ENCODE measurements at regions not wholly inside any gene's neighbourhood (a gene's known extent, or its start where the extent isn't known, plus 50 kb on each side); places are given as distances from the start of the nearest gene placed in this dataset.

DNA sequence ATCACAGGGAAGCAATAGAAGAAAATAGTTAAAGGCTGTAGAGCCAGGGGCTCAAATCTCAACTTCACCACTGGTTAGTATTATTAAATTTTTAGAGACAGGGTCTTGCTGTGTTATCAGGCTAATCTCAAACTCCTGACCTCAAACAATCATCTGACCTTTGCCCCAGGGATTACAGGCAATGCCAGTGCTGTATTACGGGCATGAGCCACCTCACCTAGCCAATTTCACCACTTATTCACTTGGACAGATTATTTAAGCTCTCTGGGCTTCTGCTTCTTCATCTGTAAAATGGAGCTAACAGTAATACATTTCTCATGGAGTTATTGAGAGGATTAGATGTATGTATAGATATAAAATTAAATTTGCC lies 155.9 kb upstream of the KLF4 start:
- DNase-seq (ENCODE audit: low read depth in 1 of 2, low spot score in 1 of 2): no peak

DNA sequence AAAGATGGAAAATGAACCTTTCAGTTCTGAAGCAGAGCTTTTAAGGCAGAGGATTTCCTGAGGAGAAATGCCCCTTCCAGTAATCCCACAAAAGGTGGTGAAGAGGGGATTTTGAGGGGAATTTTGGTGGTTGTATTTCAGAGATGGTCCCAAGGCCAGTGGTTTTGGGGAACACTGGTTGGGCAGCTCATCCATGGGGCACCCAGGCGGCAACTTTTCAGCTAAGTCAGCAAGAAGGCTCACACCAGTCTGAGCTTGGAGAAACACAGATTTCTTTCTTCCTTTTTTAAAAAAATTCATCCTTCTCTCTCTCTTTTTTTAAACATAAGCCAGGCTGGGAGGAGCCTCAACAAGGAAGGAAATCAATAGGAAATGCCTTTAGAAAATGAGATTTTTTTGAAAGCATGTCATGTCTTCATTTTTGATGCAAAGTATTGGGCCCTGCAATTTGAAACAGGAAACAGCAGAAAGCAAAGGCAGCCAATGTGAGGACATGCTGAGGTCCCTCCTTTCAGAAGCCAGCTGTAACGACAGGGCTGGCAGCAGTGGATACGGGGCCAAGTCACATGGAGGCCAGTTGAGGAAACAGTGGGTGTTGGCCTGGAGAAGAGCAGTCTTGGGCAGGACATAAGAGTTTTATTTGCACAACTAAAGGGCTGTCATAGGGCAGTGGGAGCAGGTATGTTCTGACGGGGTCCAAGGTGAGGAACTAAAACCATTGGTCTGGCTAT lies 155.3 kb upstream of the KLF4 start:
- no peak for DNase-seq (ENCODE audit: low read depth in 1 of 2, low spot score in 1 of 2)

DNA sequence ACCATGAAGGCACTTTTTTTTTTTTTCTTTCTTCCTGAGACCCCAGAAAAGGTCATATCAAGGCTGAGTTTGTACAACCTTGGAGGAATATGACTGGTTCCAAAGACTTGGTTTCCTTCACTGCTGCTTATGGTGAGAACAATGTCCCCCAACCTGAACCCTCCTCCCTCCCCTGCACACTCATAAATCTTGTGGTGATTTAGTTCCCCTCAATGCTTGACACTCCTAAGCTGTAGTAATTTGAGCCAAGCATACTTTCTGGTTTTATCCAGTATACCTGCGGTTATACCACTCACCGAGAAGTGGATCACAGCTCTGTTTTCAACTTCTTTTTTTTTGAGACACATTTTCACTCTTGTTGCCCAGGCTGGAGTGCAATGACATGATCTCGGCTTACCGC lies 149.9 kb upstream of the KLF4 start:
- no peak for DNase-seq (ENCODE audit: low read depth in 1 of 2, low spot score in 1 of 2)

DNA sequence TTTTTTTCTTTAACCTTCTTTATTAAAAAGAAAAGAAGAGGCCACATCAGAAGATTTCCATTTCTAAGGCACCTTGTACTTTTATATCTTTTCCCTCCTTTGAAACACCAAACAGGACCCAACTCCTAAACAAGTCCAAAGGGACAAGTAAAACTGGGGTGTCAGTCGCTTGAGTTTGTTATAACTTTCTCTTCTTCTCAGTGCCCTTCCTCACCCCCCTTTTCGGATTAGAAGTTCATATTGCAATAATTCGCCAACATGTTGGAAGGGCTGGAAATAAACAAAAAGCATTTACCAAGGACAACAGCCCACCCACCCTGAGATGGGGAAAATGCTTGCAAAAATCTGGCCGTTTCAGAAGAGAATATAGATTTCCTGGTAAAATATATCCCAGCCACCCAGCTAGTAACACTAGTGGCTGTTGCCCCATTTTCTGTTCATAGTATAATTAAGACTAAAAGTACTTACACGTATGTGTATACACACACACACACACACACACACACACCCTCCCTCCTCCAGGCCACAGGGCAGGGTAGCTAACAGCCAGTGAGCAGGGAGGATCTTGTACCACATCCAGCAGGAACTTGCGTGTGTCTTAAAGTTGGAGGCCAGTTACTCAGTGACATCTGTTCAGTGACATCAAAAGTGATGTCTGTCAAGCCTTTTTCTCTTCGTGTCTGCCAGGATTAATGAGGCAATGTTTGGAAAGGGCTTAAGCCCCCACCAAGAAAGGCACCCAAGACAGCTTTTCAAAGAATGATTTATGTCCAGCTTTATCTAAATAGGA lies 149.1 kb upstream of the KLF4 start:
- no peak for DNase-seq (ENCODE audit: low read depth in 1 of 2, low spot score in 1 of 2)

DNA sequence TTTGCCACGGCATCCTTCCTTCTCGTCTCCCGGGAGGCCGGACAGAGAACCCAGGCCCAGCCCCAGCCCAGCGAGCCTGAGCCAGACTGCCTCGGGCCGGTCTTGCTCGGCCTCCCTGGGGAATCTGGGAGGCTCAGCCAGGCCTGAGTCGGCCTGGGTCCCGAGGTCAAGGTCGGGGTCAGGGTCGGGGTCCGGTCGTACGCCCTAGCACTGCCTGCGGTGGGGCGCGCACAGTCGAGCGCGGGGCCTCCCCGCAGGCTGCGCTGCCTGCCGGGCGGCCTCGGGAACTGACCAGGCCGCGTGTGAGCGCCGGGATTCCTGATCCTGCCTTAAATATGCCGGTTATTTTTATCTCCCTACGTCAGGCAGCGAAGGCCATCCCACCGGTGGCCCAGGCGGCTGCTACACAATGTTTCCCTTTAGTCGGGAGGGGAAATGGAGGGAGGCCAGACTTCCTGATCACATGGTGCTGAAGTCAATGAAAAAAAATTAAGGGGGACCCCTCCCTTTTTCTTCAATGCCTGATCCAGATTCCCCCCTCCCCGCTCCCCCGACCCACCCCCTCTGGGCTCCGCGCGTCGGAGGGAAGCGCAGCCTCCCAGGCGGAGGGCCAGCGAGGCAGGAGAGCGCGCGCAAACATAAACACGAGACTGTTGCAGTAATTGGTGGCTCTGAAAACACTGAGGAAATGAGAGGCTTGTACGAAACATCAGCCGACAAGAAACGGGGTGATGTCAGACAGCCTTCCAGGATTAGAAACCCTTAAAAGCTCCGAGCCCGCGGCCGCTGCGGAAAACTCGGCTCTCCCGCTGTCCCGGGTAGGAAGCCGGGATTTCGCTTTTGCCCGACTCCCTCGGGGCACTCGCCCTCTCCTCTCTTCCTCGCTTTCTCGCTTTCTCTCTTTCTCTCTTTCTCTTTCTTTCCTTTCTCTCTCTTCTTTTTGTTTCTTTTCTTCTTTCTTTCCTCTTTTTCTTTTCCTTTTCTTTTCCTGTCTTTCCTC lies 148.2 kb upstream of the KLF4 start:
- no peak for DNase-seq (ENCODE audit: low read depth in 1 of 2, low spot score in 1 of 2)

DNA sequence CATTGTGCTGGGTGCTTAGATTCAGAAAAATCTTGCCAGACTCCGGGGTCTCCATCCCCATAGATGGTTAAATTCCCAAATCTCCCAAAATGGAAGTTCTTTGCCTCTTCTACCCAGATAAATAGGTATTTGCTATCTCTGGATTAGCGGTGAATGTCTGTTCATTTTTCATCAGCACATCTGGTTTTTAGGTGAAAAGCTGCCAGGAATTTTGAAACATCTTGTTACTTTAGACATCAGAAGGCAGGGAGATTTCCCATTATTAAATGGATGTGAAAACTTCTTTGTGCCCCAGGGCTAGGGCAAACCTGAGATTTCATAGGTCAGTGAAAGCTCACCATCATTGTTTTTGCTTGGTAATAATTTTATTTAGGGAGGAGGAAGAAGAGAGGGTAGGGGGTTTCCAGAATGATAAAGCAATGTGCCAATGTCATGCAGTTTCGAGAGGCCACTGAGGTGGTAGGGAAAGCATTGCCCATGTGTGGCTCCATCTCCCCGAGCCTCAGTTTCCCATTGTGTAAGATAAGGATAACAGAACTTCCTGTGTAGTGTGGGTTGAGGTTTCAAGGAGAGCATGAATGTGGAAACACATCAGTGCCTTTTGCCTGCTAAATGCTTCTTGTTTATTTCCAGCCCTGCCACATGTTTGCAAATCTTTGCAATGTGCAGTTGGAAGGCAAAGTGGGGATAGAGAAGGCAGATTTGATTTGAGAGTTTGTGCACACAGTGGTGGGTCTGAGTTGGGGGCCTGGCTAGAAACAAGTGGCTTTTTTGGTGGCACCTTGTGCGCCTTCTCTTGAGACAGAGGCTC lies 147.2 kb upstream of the KLF4 start:
- DNase-seq (ENCODE audit: low read depth in 1 of 2, low spot score in 1 of 2): no peak

DNA sequence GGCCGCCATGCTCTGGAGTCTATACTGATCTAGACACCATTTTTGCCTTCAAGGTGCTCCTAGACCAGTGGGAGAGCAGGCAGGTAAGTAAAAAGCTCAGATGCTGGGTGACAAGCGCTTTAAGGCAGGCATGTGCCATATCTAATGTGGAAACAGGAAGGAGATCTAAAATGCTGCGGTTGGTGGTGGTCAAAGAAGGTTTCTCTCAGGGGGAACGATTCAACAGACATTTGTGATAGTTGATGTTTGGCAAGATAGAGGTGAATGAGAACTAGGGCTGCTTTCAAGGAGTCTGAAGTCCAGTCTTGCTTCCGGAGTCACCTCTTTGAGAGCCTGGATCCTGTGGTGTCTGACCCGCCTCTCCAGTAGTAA lies 146.2 kb upstream of the KLF4 start:
- DNase-seq (ENCODE audit: low read depth in 1 of 2, low spot score in 1 of 2): no peak

DNA sequence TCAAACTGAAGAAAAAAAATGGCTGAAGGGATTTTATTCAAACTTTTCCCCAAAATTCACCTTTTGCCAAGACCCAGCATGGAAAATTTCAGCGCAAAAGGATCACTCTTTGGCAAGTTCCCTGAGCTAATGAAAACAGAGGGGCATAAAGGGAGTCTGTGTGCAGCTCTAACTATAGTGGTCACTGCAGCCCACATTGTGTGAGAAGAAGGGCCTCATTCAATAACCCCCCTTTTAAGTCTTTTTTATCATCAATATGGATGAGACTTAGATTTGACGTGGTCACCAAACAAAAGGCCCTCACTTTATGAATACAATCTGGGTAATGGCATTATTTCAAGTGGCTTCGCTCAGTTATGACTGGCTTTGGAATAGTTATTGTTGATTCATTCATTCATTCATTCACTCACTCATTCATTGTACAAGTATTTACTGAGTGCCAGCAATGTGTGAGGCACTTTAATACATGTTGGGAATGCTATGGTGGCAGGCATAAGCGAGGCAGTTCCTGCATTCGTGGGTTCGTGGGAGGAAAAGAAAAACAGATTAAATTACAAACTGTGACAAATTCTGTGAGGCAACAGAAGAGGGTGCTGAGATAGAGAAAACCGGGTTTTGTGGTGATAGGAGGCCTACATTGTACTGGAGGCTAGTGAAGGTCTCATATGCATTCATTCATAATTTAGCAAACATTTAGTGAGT lies 145.7 kb upstream of the KLF4 start:
- DNase-seq (ENCODE audit: low read depth in 1 of 2, low spot score in 1 of 2): no peak

DNA sequence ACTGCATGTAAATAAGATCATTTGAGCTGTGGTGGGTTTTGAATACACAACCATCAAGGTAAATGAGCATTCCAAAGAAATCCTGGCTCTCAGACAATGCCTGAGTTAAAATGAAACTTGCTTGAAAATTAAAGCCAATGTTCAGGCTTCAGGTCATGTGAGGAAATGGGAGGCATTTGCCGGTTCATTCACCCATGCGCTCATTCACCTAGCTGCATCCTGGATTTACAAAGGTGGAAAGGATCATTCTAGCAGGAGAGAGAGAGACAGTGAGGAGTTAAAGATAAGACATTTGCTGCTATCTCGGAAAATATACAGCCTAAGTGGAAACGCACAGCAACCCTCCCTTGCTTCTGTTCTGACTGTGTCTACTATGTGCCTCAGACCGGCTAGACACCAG lies 143.8 kb upstream of the KLF4 start:
- no peak for DNase-seq (ENCODE audit: low read depth in 1 of 2, low spot score in 1 of 2)

DNA sequence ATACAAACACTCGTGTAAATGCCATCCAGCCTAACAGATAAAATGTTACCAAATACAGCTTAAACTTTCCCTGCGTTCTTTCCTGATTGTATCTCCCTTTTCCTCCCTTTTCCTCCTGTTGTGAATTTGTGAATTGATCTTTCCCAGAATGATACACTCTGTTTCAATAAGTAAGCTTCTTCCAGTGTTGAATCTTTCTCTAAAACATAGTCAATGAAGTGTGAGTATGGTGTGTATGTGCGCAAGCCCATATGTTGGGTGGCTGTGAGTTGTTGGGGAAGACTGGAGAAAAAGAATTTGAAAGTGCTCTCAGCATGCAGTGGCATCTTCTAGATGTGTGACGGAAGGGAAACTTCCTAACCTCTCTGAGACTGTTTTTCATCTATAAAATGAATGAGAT lies 143.1 kb upstream of the KLF4 start:
- no peak for DNase-seq (ENCODE audit: low read depth in 1 of 2, low spot score in 1 of 2)

DNA sequence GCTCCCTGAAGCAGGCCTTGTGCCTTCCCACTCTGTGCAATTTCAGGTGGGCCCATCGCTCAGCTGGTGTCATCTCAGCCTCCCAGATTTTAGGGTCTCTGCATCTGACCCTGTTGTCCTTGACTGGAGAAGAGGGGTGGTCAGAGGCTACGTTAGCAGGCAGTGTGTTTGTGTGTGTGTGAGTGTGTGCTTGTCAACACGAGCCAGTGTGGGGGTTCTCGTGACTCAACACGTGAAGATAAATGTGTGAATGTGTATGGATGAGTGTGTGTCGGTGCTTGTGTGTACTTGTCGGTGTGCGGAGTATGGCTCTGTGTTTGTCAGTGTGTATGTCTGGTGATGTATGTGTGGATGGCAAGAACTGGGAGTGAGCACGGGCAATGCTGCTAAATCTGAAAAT lies 142.6 kb upstream of the KLF4 start:
- DNase-seq (ENCODE audit: low read depth in 1 of 2, low spot score in 1 of 2): no peak

DNA sequence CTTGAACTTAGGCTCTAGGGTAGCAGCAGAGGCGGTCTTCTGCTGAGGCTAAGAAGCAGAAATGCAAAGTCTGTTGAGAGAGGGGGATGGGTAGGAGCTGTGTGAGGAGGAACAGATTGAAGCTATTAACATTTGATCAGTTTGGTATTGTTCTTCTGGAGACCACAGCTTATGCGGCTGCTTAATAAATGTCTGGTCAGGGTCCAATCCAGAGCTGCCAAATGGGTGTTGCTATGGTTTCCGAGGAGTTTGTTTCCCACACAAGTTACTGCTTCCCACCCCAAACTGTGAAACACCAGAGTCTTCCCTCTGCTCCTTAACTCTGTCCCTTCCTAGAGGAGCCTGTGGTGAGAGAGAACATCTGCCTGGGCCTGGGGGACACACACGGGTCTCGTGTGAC lies 142.2 kb upstream of the KLF4 start:
- no peak for DNase-seq (ENCODE audit: low read depth in 1 of 2, low spot score in 1 of 2)

DNA sequence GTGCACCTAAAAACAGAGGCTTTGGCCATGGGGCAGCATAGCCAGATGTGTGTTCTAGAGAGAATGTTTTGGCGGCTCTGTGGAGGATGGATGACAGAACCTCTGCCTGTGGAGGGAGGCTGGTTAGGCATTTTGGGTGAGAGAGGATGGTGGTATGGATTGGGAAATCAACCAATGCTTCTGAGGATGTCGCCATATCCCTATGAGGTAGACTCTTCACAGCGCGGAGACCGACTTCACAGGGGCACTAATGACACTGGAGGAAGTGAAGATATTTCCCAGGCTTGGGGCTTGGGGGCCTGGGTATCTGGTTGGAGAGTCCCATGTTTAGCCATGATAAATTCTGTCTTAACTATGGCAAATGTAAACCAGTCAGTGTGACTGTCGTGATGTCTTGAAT lies 140.6 kb upstream of the KLF4 start:
- DNase-seq (ENCODE audit: low read depth in 1 of 2, low spot score in 1 of 2): no peak

DNA sequence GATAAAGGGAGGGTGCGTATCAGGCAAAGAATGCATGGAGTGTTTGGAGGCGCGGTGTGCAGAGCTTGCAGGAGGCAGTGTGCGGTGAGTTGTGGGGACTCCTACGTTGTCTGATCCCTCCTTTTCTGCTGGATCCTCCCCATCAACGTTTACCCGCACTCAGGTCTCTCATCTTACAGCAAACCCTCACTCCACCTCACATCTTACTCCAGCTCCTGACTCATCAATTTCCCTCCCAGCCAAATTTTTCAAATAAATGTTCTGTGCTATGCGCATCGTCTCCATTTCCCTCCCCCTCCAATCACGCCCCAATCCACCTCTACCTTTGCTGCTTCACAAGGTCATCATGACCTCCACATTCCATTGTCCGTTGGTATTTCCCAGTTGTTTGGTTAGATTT lies 138.9 kb upstream of the KLF4 start:
- no peak for DNase-seq (ENCODE audit: low read depth in 1 of 2, low spot score in 1 of 2)

DNA sequence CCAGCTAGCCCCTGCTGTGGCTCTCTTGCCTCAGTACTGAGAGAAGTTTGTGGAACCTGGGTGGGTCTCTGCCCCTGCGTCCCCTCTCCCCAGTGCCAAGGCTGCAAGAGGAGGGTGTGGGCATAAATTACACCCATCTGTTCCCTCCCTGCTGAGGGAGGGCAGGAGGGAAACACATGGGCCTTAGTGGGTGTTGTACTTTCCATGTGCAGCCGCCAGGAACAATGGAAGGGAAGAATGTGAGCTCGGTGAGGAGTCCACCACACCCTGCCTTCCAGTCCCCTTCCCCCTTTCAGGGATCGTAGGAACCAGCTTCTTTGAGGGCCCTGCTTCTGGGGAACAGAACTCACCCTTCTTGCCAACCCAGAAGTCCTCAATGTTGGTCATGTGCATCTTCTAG lies 138.2 kb upstream of the KLF4 start:
- no peak for DNase-seq (ENCODE audit: low read depth in 1 of 2, low spot score in 1 of 2)

DNA sequence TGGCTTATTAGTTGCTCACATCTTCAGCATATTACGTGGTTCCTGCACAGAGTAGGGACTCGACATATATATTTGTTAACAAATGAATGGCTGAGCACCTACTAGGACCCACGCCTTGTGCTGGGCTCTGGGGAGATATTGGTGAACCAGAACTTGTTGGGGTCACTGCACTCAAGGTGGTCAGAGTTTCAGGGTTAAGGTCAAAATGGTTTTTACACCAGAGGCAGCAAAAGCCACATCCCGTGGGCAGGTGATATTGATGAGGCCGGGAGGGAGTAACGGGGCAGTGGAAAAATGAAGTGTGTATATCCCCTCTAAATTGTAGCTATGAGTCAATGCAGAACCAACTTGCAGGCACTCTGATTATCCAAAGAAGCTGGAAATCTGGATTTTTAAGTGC lies 136.5 kb upstream of the KLF4 start:
- no peak for DNase-seq (ENCODE audit: low read depth in 1 of 2, low spot score in 1 of 2)

DNA sequence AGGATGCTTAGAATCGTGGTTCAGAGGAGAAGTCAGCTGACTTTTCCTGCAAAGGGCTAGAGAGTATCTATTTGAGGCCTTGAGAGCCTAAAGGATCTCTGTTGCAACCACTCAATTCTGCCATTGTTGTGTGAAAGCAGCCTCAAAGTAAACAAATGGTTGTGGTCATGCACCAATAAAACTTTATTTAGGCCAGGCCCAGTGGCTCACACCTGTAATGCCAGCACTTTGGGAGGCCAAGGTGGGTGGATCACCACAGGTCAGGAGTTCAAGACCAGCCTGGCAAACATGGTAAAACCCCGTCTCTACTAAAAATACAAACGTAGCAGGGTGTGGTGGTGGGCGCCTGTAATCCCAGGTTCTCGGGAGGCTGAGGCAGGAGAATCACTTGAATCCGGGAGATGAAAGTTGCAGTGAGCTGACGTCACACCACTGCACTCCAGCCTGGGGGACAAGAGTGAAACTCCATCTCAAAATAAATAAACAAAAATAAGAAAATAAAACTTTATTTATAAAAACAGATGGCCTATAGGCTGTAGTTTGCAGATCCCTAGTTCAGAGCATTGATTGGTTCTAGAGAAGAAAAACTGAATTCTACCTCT lies 135.9 kb upstream of the KLF4 start:
- DNase-seq (ENCODE audit: low read depth in 1 of 2, low spot score in 1 of 2): no peak

DNA sequence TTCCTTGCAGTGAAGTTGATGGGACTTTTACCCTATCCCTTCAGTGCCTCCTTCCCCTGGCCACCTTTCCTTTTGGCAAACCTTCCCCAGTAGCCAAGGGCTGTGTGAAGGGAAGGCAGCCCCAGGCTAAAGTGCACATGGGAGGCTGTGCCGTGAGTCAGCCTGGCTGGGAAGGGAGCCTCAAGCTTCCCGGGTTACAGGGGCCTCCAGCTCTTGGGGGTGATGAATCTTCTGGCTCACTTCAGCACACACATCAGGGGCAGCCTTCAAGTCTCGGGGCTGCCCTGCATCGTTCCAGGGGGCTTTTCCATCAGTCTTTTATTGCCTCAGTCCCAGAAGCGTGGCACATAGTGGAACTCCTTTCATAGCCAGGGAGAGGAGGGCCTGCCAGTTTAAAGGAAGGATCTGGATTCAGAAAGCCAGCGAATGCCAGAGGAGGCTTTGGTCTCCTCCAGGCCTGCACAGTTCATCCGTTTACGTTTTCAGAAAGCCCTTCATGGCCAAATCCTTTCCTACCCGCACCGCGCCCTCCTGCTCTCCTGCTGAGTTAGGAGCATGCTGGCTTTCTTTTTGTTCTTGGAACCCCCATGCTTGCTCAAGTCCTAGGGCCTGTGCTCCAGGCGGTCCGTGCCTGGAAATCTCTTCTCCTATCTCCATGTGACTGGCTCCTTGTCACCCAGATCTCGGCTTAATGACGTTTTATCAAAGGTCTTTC lies 134.8 kb upstream of the KLF4 start:
- DNase-seq (ENCODE audit: low read depth in 1 of 2, low spot score in 1 of 2): no peak

DNA sequence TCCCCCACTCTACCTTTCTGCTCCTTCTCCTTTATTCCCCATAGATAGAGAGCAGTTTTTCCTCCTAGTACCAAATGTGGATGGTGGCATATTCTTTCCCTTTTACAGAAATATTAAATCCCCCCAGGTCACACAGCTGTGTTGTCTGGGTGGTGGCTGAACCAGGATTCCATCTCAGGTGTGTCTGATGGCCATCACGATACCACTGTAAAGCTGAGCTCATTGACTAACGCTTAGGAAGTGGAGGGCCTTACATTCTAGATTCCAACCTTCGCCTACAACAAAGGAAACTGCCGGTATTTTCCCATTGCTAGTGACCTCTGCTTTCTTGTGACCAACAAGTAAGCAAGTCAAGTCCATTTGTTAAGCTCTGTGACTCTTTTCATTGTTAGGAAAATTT lies 131.9 kb upstream of the KLF4 start:
- DNase-seq (ENCODE audit: low read depth in 1 of 2, low spot score in 1 of 2): no peak

All from activated CD4-positive, alpha-beta T cell treated with anti-CD3 and anti-CD28 coated beads, Interleukin-2, amount 50 U/mL, for 24 hours (primary cell).